ENCODE measurements at regions not wholly inside any gene's neighbourhood (a gene's known extent, or its start where the extent isn't known, plus 50 kb on each side); places are given as distances from the start of the nearest gene placed in this dataset.

- TF ChIP-seq CTCF (IDR thresholded peaks at IDR 0.05) (no peak), POLR2A (IDR thresholded peaks at IDR 0.05) (no peak)
These were observed 199.8 kb upstream of the KIAA1217 start for GRCh38 chr10:24009115-24009514.

Measured in body of pancreas (tissue), 4 donors.